GM18907 (cell line): ENCODE measurements at regions not wholly inside any gene's neighbourhood (a gene's known extent, or its start where the extent isn't known, plus 50 kb on each side); places are given as distances from the start of the nearest gene placed in this dataset.
"Not testable (repeated sequence)": the region's sequence is repeated elsewhere in the genome, so short reads cannot be mapped to it uniquely, and the experiment has no call there.

Experiments
- ATAC-seq: cut with Tn5 transposase; IDR thresholded peaks from one replicate; pipeline ENCODE4 v1.9.1; 2021; ENCODE audit warnings: mild to moderate bottlenecking, moderate library complexity; ENCODE audit not compliant: unreplicated experiment

GRCh38 chr1:172833954-172834353 is 175.1 kb downstream of the FASLG start:
- no peak for ATAC-seq

GRCh38 chr1:172834609-172835008 is 175.7 kb downstream of the FASLG start:
- ATAC-seq, result no peak

- ATAC-seq, result no peak
Observed at GRCh38 chr1:172835834-172836233, 176.9 kb downstream of the FASLG start.

GRCh38 chr1:172837816-172838679 is 179.1 kb downstream of the FASLG start:
- no peak for ATAC-seq

- no peak for ATAC-seq
Observed at GRCh38 chr1:172838680-172839313, 179.9 kb downstream of the FASLG start.

GRCh38 chr1:172839639-172840038 is 180.7 kb downstream of the FASLG start:
- ATAC-seq, result not testable (repeated sequence)

- no peak for ATAC-seq
Observed at GRCh38 chr1:172843444-172843843, 184.5 kb downstream of the FASLG start.

GRCh38 chr1:172845371-172845770 is 186.5 kb downstream of the FASLG start:
- ATAC-seq, result no peak

GRCh38 chr1:172845865-172846264 is 187.0 kb downstream of the FASLG start:
- no peak for ATAC-seq

- not testable (repeated sequence) for ATAC-seq
Observed at GRCh38 chr1:172847814-172848213, 188.9 kb downstream of the FASLG start.

- no peak for ATAC-seq
Observed at GRCh38 chr1:172849653-172850052, 190.8 kb downstream of the FASLG start.

GRCh38 chr1:172851077-172851476 is 192.2 kb downstream of the FASLG start:
- ATAC-seq, result no peak

GRCh38 chr1:172851856-172852255 is 193.0 kb downstream of the FASLG start:
- ATAC-seq, result no peak

- ATAC-seq, result not testable (repeated sequence)
Observed at GRCh38 chr1:172855983-172856382, 194.8 kb downstream of the TNFSF18 start.

- no peak for ATAC-seq
Observed at GRCh38 chr1:172863031-172863430, 187.7 kb downstream of the TNFSF18 start.

- ATAC-seq, result no peak
Observed at GRCh38 chr1:172867216-172867818, 183.4 kb downstream of the TNFSF18 start.

GRCh38 chr1:172870901-172871606 is 179.7 kb downstream of the TNFSF18 start:
- no peak for ATAC-seq

- no peak for ATAC-seq
Observed at GRCh38 chr1:172874950-172875349, 175.8 kb downstream of the TNFSF18 start.

- ATAC-seq, result no peak
Observed at GRCh38 chr1:172875892-172876291, 174.8 kb downstream of the TNFSF18 start.

GRCh38 chr1:172882385-172882784 is 168.4 kb downstream of the TNFSF18 start:
- no peak for ATAC-seq

- ATAC-seq, result no peak
Observed at GRCh38 chr1:172882791-172883386, 167.9 kb downstream of the TNFSF18 start.
